H1 (cell line): ENCODE measurements at regions not wholly inside any gene's neighbourhood (a gene's known extent, or its start where the extent isn't known, plus 50 kb on each side); places are given as distances from the start of the nearest gene placed in this dataset.
A peak's percentile ranks its signal among the peaks of the same experiment; 100 is the strongest.

Source experiments
- CTCF ChIA-PET: fragments of 300-600 bp; sonication (Branson Sonifier 250); formaldehyde crosslinking; loops from one replicate; lab custom pipeline; 2021; ENCODE audit not compliant: partially characterized antibody; lab: Charles Lee
- POLR2A ChIA-PET: fragments of 300-600 bp; sonication (Branson Sonifier 250); formaldehyde crosslinking; loops from one replicate; lab custom pipeline; 2021; ENCODE audit warnings: inconsistent platforms; ENCODE audit not compliant: partially characterized antibody; lab: Charles Lee
- DNase-seq, 2 experiments: peaks; one replicate each; pipeline versions ENCODE4 v3.0.0 to v3.0.0-alpha.2; 2010 to 2022; ENCODE audit warnings: low spot score in 2 of 2, low read depth in 1 of 2, mixed read lengths in 1 of 2
- FAIRE-seq: peaks from 2 replicates; lab custom pipeline; 2011; peaks lifted over from hg19 to GRCh38; lab: Jason Lieb, UNC
- H2AFZ ChIP-seq: 2 replicates; pipeline ENCODE4 v1.8.1; 2012; ENCODE audit warnings: low read length, inconsistent platforms
- H2AK5ac ChIP-seq: 2 replicates; pipeline ENCODE4 v1.6.1; 2013; ENCODE audit warnings: low read depth, low read length
- H2BK120ac ChIP-seq: replicated peaks from 2 replicates; pipeline ENCODE3; 2013; ENCODE audit warnings: low read depth, low read length, inconsistent platforms
- H2BK12ac ChIP-seq: 2 replicates; pipeline ENCODE4 v1.6.1; 2013; ENCODE audit warnings: low read depth, low read length
- H2BK15ac ChIP-seq: 2 replicates; pipeline ENCODE4 v1.6.1; 2013; ENCODE audit warnings: low read length
- H2BK20ac ChIP-seq: 2 replicates; pipeline ENCODE4 v1.6.1; 2013; ENCODE audit warnings: low read length
- H2BK5ac ChIP-seq: 2 replicates; pipeline ENCODE4 v1.6.1; 2013; ENCODE audit warnings: low read depth, low read length
- H3K14ac ChIP-seq: 2 replicates; pipeline ENCODE4 v1.6.1; 2013; ENCODE audit warnings: inconsistent platforms; ENCODE audit not compliant: insufficient read length
- H3K18ac ChIP-seq: 2 replicates; pipeline ENCODE4 v1.6.1; 2013; ENCODE audit warnings: low read length; ENCODE audit errors: extremely low read depth
- H3K23ac ChIP-seq: 2 replicates; pipeline ENCODE4 v1.6.1; 2013; ENCODE audit warnings: inconsistent platforms; ENCODE audit not compliant: insufficient read length
- H3K23me2 ChIP-seq: 2 replicates; pipeline ENCODE4 v1.6.1; 2013; ENCODE audit warnings: low read depth, low read length
- H3K27ac ChIP-seq: 2 replicates; pipeline ENCODE4 v1.6.1; 2011; ENCODE audit warnings: low read depth, low read length, inconsistent platforms
- H3K27me3 ChIP-seq, 4 experiments: replicated peaks in 1 of 4; 1 replicate in 1 of 4; 2 replicates in 3 of 4; pipeline versions ENCODE4 v1.6.1 to v1.8.1; 2011 to 2013; ENCODE audit warnings: low read length in 3 of 4, mild to moderate bottlenecking in 3 of 4, inconsistent platforms in 2 of 4, mixed read lengths in 2 of 4, moderate library complexity in 1 of 4; ENCODE audit not compliant: control insufficient read depth in 3 of 4, insufficient read depth in 3 of 4; ENCODE audit errors: extremely low read depth in 1 of 4
- H3K36me3 ChIP-seq, 4 experiments: 2 replicates each; pipeline versions ENCODE4 v1.6.1 to v1.8.1; 2011 to 2013; ENCODE audit warnings: mild to moderate bottlenecking in 4 of 4, low read length in 3 of 4, moderate library complexity in 2 of 4, control low read depth in 1 of 4, inconsistent platforms in 1 of 4; ENCODE audit not compliant: insufficient read depth in 4 of 4, control insufficient read depth in 2 of 4
- H3K4ac ChIP-seq: replicated peaks from 2 replicates; pipeline ENCODE3; 2013; ENCODE audit warnings: low read length, low read depth, mixed read lengths, inconsistent platforms; ENCODE audit not compliant: insufficient read length
- H3K4me1 ChIP-seq, 4 experiments: replicated peaks in 1 of 4; 1 replicate in 1 of 4; 2 replicates in 3 of 4; pipeline versions ENCODE4 v1.6.1 to v1.8.1; 2011 to 2013; ENCODE audit warnings: low read length in 3 of 4, inconsistent platforms in 2 of 4, mixed read lengths in 1 of 4; ENCODE audit not compliant: insufficient read depth in 4 of 4, control insufficient read depth in 3 of 4
- H3K4me2 ChIP-seq, 2 experiments: 2 replicates each; pipeline versions ENCODE4 v1.6.1 to v1.8.1; 2011 to 2013; ENCODE audit warnings: low read depth in 2 of 2, low read length in 2 of 2, control low read depth in 1 of 2, inconsistent platforms in 1 of 2, mild to moderate bottlenecking in 1 of 2; ENCODE audit not compliant: insufficient read depth in 1 of 2
- H3K4me3 ChIP-seq, 4 experiments: fragments of 200-600, 300-600 bp in 1 of 4; sonication (generic), shearing (Covaris generic), sonication (Bioruptor Twin) in 1 of 4; 2 replicates each; pipeline versions ENCODE4 v1.5.1 to v1.8.1; 2011 to 2016; ENCODE audit warnings: low read length in 4 of 4, low read depth in 3 of 4, control low read depth in 2 of 4, inconsistent platforms in 2 of 4, mild to moderate bottlenecking in 2 of 4, mixed read lengths in 1 of 4, moderate library complexity in 1 of 4; ENCODE audit not compliant: insufficient read depth in 2 of 4; ENCODE audit errors: extremely low read depth in 1 of 4
- H3K56ac ChIP-seq: replicated peaks from 2 replicates; pipeline ENCODE3; 2013; ENCODE audit warnings: low read depth, mild to moderate bottlenecking, mixed read lengths, low read length, inconsistent platforms; ENCODE audit not compliant: insufficient read length
- H3K79me1 ChIP-seq: 2 replicates; pipeline ENCODE4 v1.6.1; 2013; ENCODE audit warnings: low read depth, low read length, control low read depth
- H3K79me2 ChIP-seq, 2 experiments: 2 replicates each; pipeline versions ENCODE4 v1.6.1 to v1.8.1; 2012 to 2013; ENCODE audit warnings: low read length in 2 of 2, mild to moderate bottlenecking in 2 of 2, inconsistent platforms in 1 of 2; ENCODE audit not compliant: insufficient read depth in 2 of 2, control insufficient read depth in 1 of 2
- H3K9ac ChIP-seq, 4 experiments: replicated peaks in 1 of 4; 1 replicate in 1 of 4; 2 replicates in 3 of 4; pipeline versions ENCODE4 v1.6.1 to v1.8.1; 2011 to 2013; ENCODE audit warnings: low read depth in 3 of 4, low read length in 3 of 4, control low read depth in 2 of 4, mild to moderate bottlenecking in 2 of 4, moderate library complexity in 2 of 4, inconsistent platforms in 1 of 4; ENCODE audit errors: extremely low read depth in 1 of 4
- H3K9me3 ChIP-seq, 2 experiments: 2 replicates each; pipeline versions ENCODE4 v1.6.1 to v1.8.1; 2012 to 2013; ENCODE audit warnings: mild to moderate bottlenecking in 2 of 2, moderate library complexity in 2 of 2, control low read depth in 1 of 2, inconsistent platforms in 1 of 2, low read depth in 1 of 2, low read length in 1 of 2, mixed read lengths in 1 of 2; ENCODE audit not compliant: insufficient read depth in 2 of 2
- H4K20me1 ChIP-seq, 2 experiments: replicated peaks in 1 of 2; 2 replicates each; pipeline versions ENCODE3 to v1.8.1; 2011 to 2013; ENCODE audit warnings: inconsistent platforms in 2 of 2, low read length in 2 of 2, mild to moderate bottlenecking in 1 of 2; ENCODE audit not compliant: insufficient read depth in 2 of 2, control insufficient read depth in 1 of 2
- H4K5ac ChIP-seq: 2 replicates; pipeline ENCODE4 v1.6.1; 2013; ENCODE audit warnings: low read length, low read depth, mixed read lengths, inconsistent platforms; ENCODE audit not compliant: insufficient read length
- H4K8ac ChIP-seq: 2 replicates; pipeline ENCODE4 v1.8.0; 2013; ENCODE audit warnings: mild to moderate bottlenecking, moderate library complexity, low read length, inconsistent platforms; ENCODE audit not compliant: insufficient read depth; ENCODE audit errors: extremely low read depth
- H4K91ac ChIP-seq: replicated peaks from 2 replicates; pipeline ENCODE3; 2013; ENCODE audit warnings: low read length, mixed read lengths, inconsistent platforms; ENCODE audit not compliant: insufficient read length
- CTCF ChIP-seq, 3 experiments: IDR thresholded peaks; 1 replicate in 2 of 3; 2 replicates in 1 of 3; pipeline versions ENCODE4 v1.5.1 to v1.6.1; 2011; ENCODE audit warnings: low read length in 3 of 3, mild to moderate bottlenecking in 3 of 3, inconsistent platforms in 2 of 3, low read depth in 1 of 3, moderate library complexity in 1 of 3; ENCODE audit not compliant: insufficient read depth in 1 of 3; ENCODE audit errors: control extremely low read depth in 1 of 3
- KDM1A ChIP-seq: fragments of 200-600, 300-600 bp; sonication (generic); IDR thresholded peaks from 2 replicates; pipeline ENCODE4 v1.7.1; 2016; ENCODE audit warnings: mild to moderate bottlenecking, low read length, borderline replicate concordance
- TAF1 ChIP-seq: IDR thresholded peaks from 2 replicates; pipeline ENCODE4 v1.6.1; 2011; ENCODE audit warnings: mild to moderate bottlenecking, low read depth, low read length
- WGBS, 2 experiments: shearing (Covaris generic) in 1 of 2; methylation state at CpG; one replicate each; pipeline versions ENCODE4 v1.1.6 to v1.1.7; 2013 to 2015; ENCODE audit warnings: low lambda C conversion rate in 2 of 2, mixed read lengths in 2 of 2, inconsistent platforms in 1 of 2, low coverage in 1 of 2, missing lambda C conversion rate in 1 of 2; ENCODE audit not compliant: insufficient replicate concordance in 2 of 2, insufficient coverage in 1 of 2, insufficient read length in 1 of 2; ENCODE audit errors: extremely low coverage in 1 of 2, missing lambda C conversion rate in 1 of 2; 5-methylcytosine and 5-hydroxymethylcytosine counted together

GRCh38 chr7:106582365-106582764 is 78.6 kb downstream of the CCDC71L start:
- DNase-seq = no peak
- TF ChIP-seq TAF1 (no peak), KDM1A (no peak), CTCF (IDR thresholded peaks at IDR 0.05; ENCODE audit: control extremely low read depth in 1 of 3, insufficient read depth in 1 of 3, low read depth in 1 of 3, low read length in 3 of 3) (peak in 1 of 3 experiments; percentile 3; a peak in 1 of 4 replicates)
- no peak overlapping the region for H3K14ac ChIP-seq
- no peak overlapping the region for H2BK120ac ChIP-seq
- no peak overlapping the region for H3K4ac ChIP-seq
- no peak overlapping the region for H2BK20ac ChIP-seq
- H4K91ac ChIP-seq = no peak overlapping the region
- H3K56ac ChIP-seq = no peak overlapping the region
- H2BK5ac ChIP-seq = no peak overlapping the region
- FAIRE-seq = no peak
- no peak overlapping the region for H4K8ac ChIP-seq
- H3K27me3 ChIP-seq = no peaks in the 10 kb centered on the region
- H3K23ac ChIP-seq = no peak overlapping the region
- no peaks in the 10 kb centered on the region for H4K20me1 ChIP-seq
- no peaks in the 10 kb centered on the region for H3K79me2 ChIP-seq
- no peaks in the 10 kb centered on the region for H3K79me1 ChIP-seq
- no peak overlapping the region for H3K27ac ChIP-seq
- H2AK5ac ChIP-seq = no peak overlapping the region
- H3K36me3 ChIP-seq = no peaks in the 10 kb centered on the region
- H4K5ac ChIP-seq = no peak overlapping the region
- H3K18ac ChIP-seq = no peak overlapping the region
- H3K9ac ChIP-seq = no peak overlapping the region
- CTCF ChIA-PET = interaction anchor here (0.7 to 1.2 kb wide), 2 partner anchors 11 to 269 kb away, joined by 3 to 4 read pairs; no protein-coding TSS in a partner anchor
- H2BK15ac ChIP-seq = no peak overlapping the region
- no peak overlapping the region for H3K4me2 ChIP-seq
- H3K4me1 ChIP-seq = no peaks in the 10 kb centered on the region
- no peak overlapping the region for H2BK12ac ChIP-seq
- H3K23me2 ChIP-seq = no peaks in the 10 kb centered on the region
- 90% methylated on average over 2 of the region's 2 CpGs; no CpG with 5 or more reads in 1 of the 2 experiments for WGBS, 2 experiments
- H3K9me3 ChIP-seq = no peaks in the 10 kb centered on the region
- no peak overlapping the region for H3K4me3 ChIP-seq
- POLR2A ChIA-PET = no interaction called here
- no peak overlapping the region for H2AFZ ChIP-seq
